ENCODE measurements at regions not wholly inside any gene's neighbourhood (a gene's known extent, or its start where the extent isn't known, plus 50 kb on each side); places are given as distances from the start of the nearest gene placed in this dataset.
A peak's percentile ranks its signal among the peaks of the same experiment; 100 is the strongest.

DNA sequence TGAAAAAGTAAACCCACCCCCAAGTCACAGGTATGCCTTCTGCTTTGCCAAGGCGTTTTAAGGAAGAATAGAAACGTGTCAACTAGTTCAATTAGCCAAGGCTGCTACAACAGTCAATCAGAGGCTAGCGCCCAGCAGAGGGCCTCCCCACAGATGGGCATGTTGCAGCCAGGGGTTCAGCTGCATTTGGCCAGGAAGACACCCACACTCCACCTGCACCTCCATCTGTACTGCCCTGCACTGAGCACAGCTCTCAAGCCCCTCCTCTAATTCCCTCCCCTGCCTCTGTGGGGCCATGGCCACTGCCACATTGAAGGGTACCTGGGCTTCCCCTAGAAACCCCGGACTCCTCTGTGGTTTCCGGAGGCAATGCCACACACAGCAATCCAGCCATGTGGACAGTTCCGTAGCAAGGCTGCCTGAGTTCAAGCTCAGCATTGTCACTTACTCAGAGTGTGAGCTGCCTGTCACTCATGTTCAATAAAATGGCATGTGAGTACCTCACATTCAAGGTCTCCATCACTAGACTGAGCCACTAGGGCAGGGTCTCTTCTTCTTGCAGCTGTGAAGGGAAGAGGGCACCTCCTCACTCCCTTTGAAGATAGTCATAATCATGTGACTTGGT is 248.4 kb downstream of the IRX2 start:
- Histone ChIP-seq H3K9me2 (replicated peaks; ENCODE audit: insufficient read depth, low read length) (no peaks in the 10 kb centered on the region), H3F3A (ENCODE audit: insufficient read depth, low read length) (no peaks in the 10 kb centered on the region), H3K4me1 (ENCODE audit: low read length) (no peaks in the 10 kb centered on the region), H3K27ac (ENCODE audit: low read length) (no peak overlapping the region), H3K9ac (ENCODE audit: low read length) (no peak overlapping the region), H3K4me3 (ENCODE audit: low read length) (no peak overlapping the region), H3K27me3 (replicated peaks; ENCODE audit: insufficient read depth, low read length) (no peaks in the 10 kb centered on the region), H3K9me3 (replicated peaks; ENCODE audit: insufficient read depth, low read length) (no peaks in the 10 kb centered on the region), H4K20me1 (ENCODE audit: insufficient read depth, low read length) (no peaks in the 10 kb centered on the region), H3K4me2 (ENCODE audit: low read depth, low read length) (no peak overlapping the region), H3K79me2 (ENCODE audit: low read length) (no peaks in the 10 kb centered on the region), H2AFZ (ENCODE audit: low read length) (no peak overlapping the region), H3K36me3 (replicated peaks; ENCODE audit: insufficient read depth, low read length) (no peaks in the 10 kb centered on the region)
- no peak for TF ChIP-seq EZH2phosphoT487 (IDR thresholded peaks at IDR 0.05; ENCODE audit: low read length)
- TF ChIP-seq, protein P1, sequence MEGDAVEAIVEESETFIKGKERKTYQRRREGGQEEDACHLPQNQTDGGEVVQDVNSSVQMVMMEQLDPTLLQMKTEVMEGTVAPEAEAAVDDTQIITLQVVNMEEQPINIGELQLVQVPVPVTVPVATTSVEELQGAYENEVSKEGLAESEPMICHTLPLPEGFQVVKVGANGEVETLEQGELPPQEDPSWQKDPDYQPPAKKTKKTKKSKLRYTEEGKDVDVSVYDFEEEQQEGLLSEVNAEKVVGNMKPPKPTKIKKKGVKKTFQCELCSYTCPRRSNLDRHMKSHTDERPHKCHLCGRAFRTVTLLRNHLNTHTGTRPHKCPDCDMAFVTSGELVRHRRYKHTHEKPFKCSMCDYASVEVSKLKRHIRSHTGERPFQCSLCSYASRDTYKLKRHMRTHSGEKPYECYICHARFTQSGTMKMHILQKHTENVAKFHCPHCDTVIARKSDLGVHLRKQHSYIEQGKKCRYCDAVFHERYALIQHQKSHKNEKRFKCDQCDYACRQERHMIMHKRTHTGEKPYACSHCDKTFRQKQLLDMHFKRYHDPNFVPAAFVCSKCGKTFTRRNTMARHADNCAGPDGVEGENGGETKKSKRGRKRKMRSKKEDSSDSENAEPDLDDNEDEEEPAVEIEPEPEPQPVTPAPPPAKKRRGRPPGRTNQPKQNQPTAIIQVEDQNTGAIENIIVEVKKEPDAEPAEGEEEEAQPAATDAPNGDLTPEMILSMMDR (IDR thresholded peaks at IDR 0.05; ENCODE audit: low read length): no peak
- no peak for TF ChIP-seq EZH2 (optimal IDR thresholded peaks at IDR 0.05; ENCODE audit: low read depth, low read length)
- peak; percentile 40 for DNase-seq

DNA sequence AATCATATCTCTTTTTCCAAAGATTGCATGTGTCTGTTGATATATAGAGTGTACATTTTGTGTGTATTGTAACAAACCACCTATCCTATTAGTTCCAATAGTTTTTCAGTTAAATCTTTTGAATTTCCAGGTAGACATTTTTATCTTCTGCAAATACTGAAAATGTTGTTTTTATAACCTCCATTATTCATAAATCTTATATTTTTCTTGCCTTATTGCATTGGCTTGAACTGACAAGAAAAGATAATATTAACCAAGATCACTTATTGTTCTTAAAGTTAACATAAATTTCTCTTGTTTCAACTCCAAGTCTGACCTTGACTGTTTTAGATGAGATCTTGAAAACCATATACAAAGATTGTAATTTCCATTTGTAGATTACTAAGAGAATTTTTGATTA is 251.6 kb downstream of the IRX2 start:
- no peaks in the 10 kb centered on the region for H4K20me1 ChIP-seq (ENCODE audit: insufficient read depth, low read length)
- TF ChIP-seq EZH2 (optimal IDR thresholded peaks at IDR 0.05; ENCODE audit: low read depth, low read length) (no peak), EZH2phosphoT487 (IDR thresholded peaks at IDR 0.05; ENCODE audit: low read length) (no peak)
- TF ChIP-seq, protein P1 (IDR thresholded peaks at IDR 0.05; ENCODE audit: low read length): no peak

DNA sequence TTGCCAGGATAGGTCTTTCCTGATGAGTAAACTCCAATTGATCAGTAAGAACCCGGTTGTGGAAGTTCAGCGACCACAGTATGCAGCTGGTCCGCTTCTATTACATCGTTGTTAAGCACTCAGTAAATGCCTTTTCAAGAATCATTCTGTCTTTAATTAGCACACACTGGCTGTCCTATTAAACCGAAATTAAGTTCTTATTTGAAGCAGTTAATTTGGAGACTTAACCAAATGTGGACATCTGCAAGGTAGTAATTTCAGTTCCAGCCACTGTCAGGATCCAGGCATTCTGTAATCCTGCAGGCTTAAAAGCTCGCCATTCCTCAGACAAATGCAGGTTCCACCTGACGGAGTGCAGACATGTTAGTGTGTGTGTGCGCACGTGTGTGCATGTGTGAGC is 254.6 kb downstream of the IRX2 start:
- no peaks in the 10 kb centered on the region for H3F3A ChIP-seq (ENCODE audit: insufficient read depth, low read length)
- DNase-seq: no peak
- H3K4me3 ChIP-seq (ENCODE audit: low read length): no peak overlapping the region
- no peak overlapping the region for H3K9ac ChIP-seq (ENCODE audit: low read length)
- H3K4me2 ChIP-seq (ENCODE audit: low read depth, low read length): no peak overlapping the region
- no peaks in the 10 kb centered on the region for H3K9me3 ChIP-seq (replicated peaks; ENCODE audit: insufficient read depth, low read length)
- H3K79me2 ChIP-seq (ENCODE audit: low read length): no peaks in the 10 kb centered on the region
- no peaks in the 10 kb centered on the region for H3K27me3 ChIP-seq (replicated peaks; ENCODE audit: insufficient read depth, low read length)
- no peaks in the 10 kb centered on the region for H4K20me1 ChIP-seq (ENCODE audit: insufficient read depth, low read length)
- no peak overlapping the region for H3K27ac ChIP-seq (ENCODE audit: low read length)
- TF ChIP-seq, protein P1 (IDR thresholded peaks at IDR 0.05; ENCODE audit: low read length): no peak
- no peak for TF ChIP-seq EZH2 (optimal IDR thresholded peaks at IDR 0.05; ENCODE audit: low read depth, low read length)
- no peak for TF ChIP-seq EZH2phosphoT487 (IDR thresholded peaks at IDR 0.05; ENCODE audit: low read length)
- H3K36me3 ChIP-seq (replicated peaks; ENCODE audit: insufficient read depth, low read length): no peaks in the 10 kb centered on the region
- no peaks in the 10 kb centered on the region for H3K4me1 ChIP-seq (ENCODE audit: low read length)
- no peaks in the 10 kb centered on the region for H3K9me2 ChIP-seq (replicated peaks; ENCODE audit: insufficient read depth, low read length)
- no peak overlapping the region for H2AFZ ChIP-seq (ENCODE audit: low read length)

More for the DNA sequence above, 251.6 kb downstream of the IRX2 start:
- no peak for DNase-seq
- Histone ChIP-seq H3K27me3 (replicated peaks; ENCODE audit: insufficient read depth, low read length) (no peaks in the 10 kb centered on the region), H3F3A (ENCODE audit: insufficient read depth, low read length) (no peaks in the 10 kb centered on the region), H3K4me1 (ENCODE audit: low read length) (no peaks in the 10 kb centered on the region), H2AFZ (ENCODE audit: low read length) (no peak overlapping the region), H3K9ac (ENCODE audit: low read length) (no peak overlapping the region), H3K4me3 (ENCODE audit: low read length) (no peak overlapping the region), H3K79me2 (ENCODE audit: low read length) (no peaks in the 10 kb centered on the region), H3K36me3 (replicated peaks; ENCODE audit: insufficient read depth, low read length) (no peaks in the 10 kb centered on the region), H3K9me2 (replicated peaks; ENCODE audit: insufficient read depth, low read length) (no peaks in the 10 kb centered on the region), H3K27ac (ENCODE audit: low read length) (no peak overlapping the region), H3K9me3 (replicated peaks; ENCODE audit: insufficient read depth, low read length) (no peaks in the 10 kb centered on the region), H3K4me2 (ENCODE audit: low read depth, low read length) (no peak overlapping the region)
